IMR-90 (cell line): ENCODE measurements at regions not wholly inside any gene's neighbourhood (a gene's known extent, or its start where the extent isn't known, plus 50 kb on each side); places are given as distances from the start of the nearest gene placed in this dataset.

Experiments
- ATAC-seq: fragments of 200-7000 bp; cut with Tn5 transposase; 2 replicates; pipeline ENCODE4 v1.9.1; 2020; ENCODE audit warnings: low read depth, mild to moderate bottlenecking, moderate library complexity
- BruUV-seq: library from RNA; stranded (reverse); fragments of 400-500 nt; replicated peaks from 2 replicates; lab custom pipeline; 2021; lab: Mats Ljungman, UMichigan
- CTCF ChIA-PET: fragments of 300-600 bp; formaldehyde crosslinking; extraction: SDS; loops from one replicate; lab custom pipeline; 2021; ENCODE audit warnings: antibody characterized with exemption; lab: Yijun Ruan, JAX
- POLR2A ChIA-PET: fragments of 300-600 bp; sonication (Branson Sonifier 250); formaldehyde crosslinking; loops from one replicate; lab custom pipeline; 2022; ENCODE audit warnings: antibody characterized with exemption; ENCODE audit not compliant: unreplicated experiment; lab: Charles Lee
- DNase-seq: peaks from one replicate; pipeline ENCODE4 v3.0.0; 2013
- H2AFZ ChIP-seq: replicated peaks from 2 replicates; pipeline ENCODE3; 2013; ENCODE audit warnings: low read length, mild to moderate bottlenecking; ENCODE audit not compliant: poor library complexity
- H2AK5ac ChIP-seq: 2 replicates; pipeline ENCODE4 v1.6.1; 2013; ENCODE audit warnings: low read depth, low read length, inconsistent platforms
- H2AK9ac ChIP-seq: replicated peaks from 2 replicates; pipeline ENCODE3; 2013; ENCODE audit warnings: mild to moderate bottlenecking, low read depth, low read length, moderate library complexity; ENCODE audit not compliant: poor library complexity
- H2BK120ac ChIP-seq: 2 replicates; pipeline ENCODE4 v1.6.1; 2013; ENCODE audit warnings: low read depth, low read length, inconsistent platforms
- H2BK15ac ChIP-seq: 3 replicates; pipeline ENCODE4 v1.6.1; 2013; ENCODE audit warnings: low read depth, low read length, inconsistent platforms
- H2BK20ac ChIP-seq: 2 replicates; pipeline ENCODE4 v1.6.1; 2013; ENCODE audit warnings: low read depth, mild to moderate bottlenecking, inconsistent platforms, low read length, moderate library complexity
- H2BK5ac ChIP-seq: 2 replicates; pipeline ENCODE4 v1.6.1; 2013; ENCODE audit warnings: mild to moderate bottlenecking, low read depth, low read length, inconsistent platforms; ENCODE audit not compliant: poor library complexity, severe bottlenecking
- H3K14ac ChIP-seq: replicated peaks from 2 replicates; pipeline ENCODE4 v1.6.1; 2013; ENCODE audit warnings: low read depth, low read length, inconsistent platforms
- H3K18ac ChIP-seq: 2 replicates; pipeline ENCODE4 v1.6.1; 2013; ENCODE audit warnings: low read depth, low read length, control low read depth
- H3K23ac ChIP-seq: 2 replicates; pipeline ENCODE4 v1.6.1; 2013; ENCODE audit warnings: low read depth, low read length, inconsistent platforms
- H3K27ac ChIP-seq: 2 replicates; pipeline ENCODE4 v1.5.1; 2013; ENCODE audit warnings: mild to moderate bottlenecking, control low read depth, low read length; ENCODE audit not compliant: insufficient read depth
- H3K27me3 ChIP-seq: 2 replicates; pipeline ENCODE4 v1.6.1; 2013; ENCODE audit warnings: low read length; ENCODE audit not compliant: control insufficient read depth, insufficient read depth
- H3K36me3 ChIP-seq: 2 replicates; pipeline ENCODE4 v1.6.1; 2013; ENCODE audit warnings: low read length, mixed read lengths; ENCODE audit not compliant: control insufficient read depth, insufficient read depth
- H3K4ac ChIP-seq: 2 replicates; pipeline ENCODE4 v1.6.1; 2013; ENCODE audit warnings: low read depth, low read length, inconsistent platforms
- H3K4me1 ChIP-seq: 2 replicates; pipeline ENCODE4 v1.6.1; 2013; ENCODE audit warnings: low read length, mixed read lengths; ENCODE audit not compliant: control insufficient read depth, insufficient read depth
- H3K4me2 ChIP-seq: 2 replicates; pipeline ENCODE4 v1.6.1; 2013; ENCODE audit warnings: low read depth, mild to moderate bottlenecking, control low read depth, low read length, moderate library complexity
- H3K4me3 ChIP-seq: 2 replicates; pipeline ENCODE4 v1.5.1; 2013; ENCODE audit warnings: low read depth, mild to moderate bottlenecking, control low read depth, low read length, moderate library complexity; ENCODE audit not compliant: insufficient read depth
- H3K56ac ChIP-seq: 2 replicates; pipeline ENCODE4 v1.6.1; 2013; ENCODE audit warnings: low read length, inconsistent platforms; ENCODE audit not compliant: insufficient read depth; ENCODE audit errors: extremely low read depth
- H3K79me1 ChIP-seq, 2 experiments: 2 replicates each; pipeline ENCODE4 v1.6.1; 2013; ENCODE audit warnings: low read length in 2 of 2, inconsistent platforms in 1 of 2, low read depth in 1 of 2
- H3K9ac ChIP-seq: 2 replicates; pipeline ENCODE4 v1.6.1; 2013; ENCODE audit warnings: low read depth, low read length, control low read depth
- H3K9me1 ChIP-seq: 2 replicates; pipeline ENCODE4 v1.6.1; 2013; ENCODE audit warnings: low read length, inconsistent platforms; ENCODE audit not compliant: insufficient read depth
- H3K9me3 ChIP-seq: 2 replicates; pipeline ENCODE4 v1.6.1; 2013; ENCODE audit warnings: low read length; ENCODE audit not compliant: control insufficient read depth, insufficient read depth
- H4K20me1 ChIP-seq: 2 replicates; pipeline ENCODE4 v1.6.1; 2013; ENCODE audit warnings: low read length, inconsistent platforms; ENCODE audit not compliant: insufficient read depth
- H4K5ac ChIP-seq: 2 replicates; pipeline ENCODE4 v1.6.1; 2013; ENCODE audit warnings: mild to moderate bottlenecking, low read depth, low read length, control low read depth
- H4K8ac ChIP-seq, 2 experiments: 2 replicates each; pipeline ENCODE4 v1.6.1; 2013; ENCODE audit warnings: low read depth in 2 of 2, low read length in 2 of 2, control low read depth in 1 of 2, inconsistent platforms in 1 of 2
- H4K91ac ChIP-seq: 2 replicates; pipeline ENCODE4 v1.6.1; 2013; ENCODE audit warnings: low read depth, low read length, inconsistent platforms; ENCODE audit not compliant: insufficient read depth
- CHD1 ChIP-seq: IDR thresholded peaks from 2 replicates; pipeline ENCODE4 v1.6.1; 2012; ENCODE audit warnings: low read depth, low read length, improper control_type of control experiment
- CTCF ChIP-seq: conservative IDR thresholded peaks from 2 replicates; pipeline ENCODE4 v1.5.1; 2012; ENCODE audit warnings: mild to moderate bottlenecking, low read depth, low read length, improper control_type of control experiment
- ELK1 ChIP-seq: fragments of 150-350 bp; IDR thresholded peaks from 2 replicates; pipeline ENCODE4 v1.6.1; 2016; ENCODE audit warnings: low read depth, mild to moderate bottlenecking, low read length, moderate library complexity, borderline replicate concordance
- FOS ChIP-seq: fragments of 150-350 bp; IDR thresholded peaks from 2 replicates; pipeline ENCODE4 v1.6.1; 2016; ENCODE audit warnings: low read depth, low read length
- MAFK ChIP-seq: IDR thresholded peaks from 2 replicates; pipeline ENCODE4 v1.6.1; 2012; ENCODE audit warnings: low read depth, low read length, improper control_type of control experiment
- MAZ ChIP-seq: IDR thresholded peaks from 2 replicates; pipeline ENCODE4 v1.6.1; 2012; ENCODE audit warnings: low read depth, mild to moderate bottlenecking, low read length, improper control_type of control experiment, moderate library complexity, borderline replicate concordance
- RCOR1 ChIP-seq: IDR thresholded peaks from 2 replicates; pipeline ENCODE4 v1.6.1; 2012; ENCODE audit warnings: mild to moderate bottlenecking, low read length, improper control_type of control experiment; ENCODE audit not compliant: insufficient replicate concordance
- RFX5 ChIP-seq: IDR thresholded peaks from 2 replicates; pipeline ENCODE4 v1.8.0; 2012; ENCODE audit warnings: low read depth, mild to moderate bottlenecking, low read length, moderate library complexity
- SMC3 ChIP-seq: fragments of 150-350 bp; IDR thresholded peaks from 2 replicates; pipeline ENCODE4 v1.6.1; 2016; ENCODE audit warnings: low read depth, mild to moderate bottlenecking, antibody characterized with exemption, low read length, moderate library complexity
- USF2 ChIP-seq: fragments of 150-350 bp; IDR thresholded peaks from 2 replicates; pipeline ENCODE4 v1.6.1; 2017; ENCODE audit warnings: mild to moderate bottlenecking, antibody characterized with exemption, low read length, low read depth
- WGBS, 2 experiments: methylation state at CpG; one replicate each; pipeline versions ENCODE4 v1.1.5 to v1.1.7; 2013; ENCODE audit warnings: missing lambda C conversion rate in 2 of 2; ENCODE audit not compliant: insufficient read length in 1 of 2; ENCODE audit errors: extremely low coverage in 2 of 2; 5-methylcytosine and 5-hydroxymethylcytosine counted together
- dilution Hi-C: fragments of 300-500 bp; cut with HindIII; formaldehyde crosslinking; loops from one replicate; pipeline ENCODE4 v1.14.3; 2018; ENCODE audit warnings: low sequenced_read_pairs; ENCODE audit not compliant: unreplicated experiment
- in situ Hi-C: fragments of 300-500 bp; cut with MboI; formaldehyde crosslinking; loops from 3 replicates; pipeline ENCODE4 v1.14.3; 2019; ENCODE audit warnings: low sequenced_read_pairs, inconsistent platforms, mixed read lengths
- intact Hi-C: fragments of 100-400 bp; cut with micrococcal nuclease; formaldehyde crosslinking; loops from 2 replicates; pipeline ENCODE4 v1.10.0; 2022

GRCh38 chr2:7861910-7862702, 819.8 kb upstream of the ID2 start:
- Histone ChIP-seq H2AK5ac (no peak overlapping the region), H3K9me1 (peaks cover 4% of the 10 kb centered on the region; the same call in 1 of the 2 replicates), H3K36me3 (no peaks in the 10 kb centered on the region), H3K79me1 (no peaks in the 10 kb centered on the region), H2BK15ac (no peak overlapping the region), H4K91ac (no peak overlapping the region), H3K4ac (no peak overlapping the region), H3K18ac (no peak overlapping the region), H4K5ac (no peak overlapping the region), H3K56ac (no peak overlapping the region), H2BK20ac (no peak overlapping the region), H3K27ac (no peak overlapping the region), H3K4me3 (no peak overlapping the region), H3K9me3 (no peaks in the 10 kb centered on the region), H3K9ac (no peak overlapping the region), H3K14ac (no peak overlapping the region), H3K4me2 (no peak overlapping the region), H2AFZ (no peak overlapping the region), H3K27me3 (no peaks in the 10 kb centered on the region), H2BK120ac (no peak overlapping the region), H4K20me1 (no peaks in the 10 kb centered on the region), H2BK5ac (no peak overlapping the region), H3K23ac (no peak overlapping the region), H2AK9ac (no peak overlapping the region), H3K4me1 (peaks cover 10% of the 10 kb centered on the region; the same call in 1 of the 2 replicates), H4K8ac (no peak overlapping the region)
- no peak for DNase-seq
- intact Hi-C loops (no loop called here), in situ Hi-C loops (no loop called here), dilution Hi-C loops (no loop called here)
- BruUV-seq: no TSS peak
- ChIA-PET CTCF (interaction anchor here (0.7 kb wide), 1 partner anchor 333 kb away, joined by 5 read pairs; no protein-coding TSS in a partner anchor), POLR2A (no interaction called here)
- ATAC-seq: no peak
- TF ChIP-seq MAZ: no peak
- TF ChIP-seq RCOR1: no peak
- no peak for TF ChIP-seq ELK1
- no peak for TF ChIP-seq FOS
- no peak for TF ChIP-seq RFX5
- no peak for TF ChIP-seq CHD1
- TF ChIP-seq USF2: no peak
- TF ChIP-seq SMC3: no peak
- TF ChIP-seq MAFK: no peak
- no peak for TF ChIP-seq CTCF
- WGBS, 2 experiments: 56% methylated on average over 3 of the region's 8 CpGs; no CpG with 5 or more reads in 1 of the 2 experiments
